B cell (primary cell): ENCODE measurements at regions not wholly inside any gene's neighbourhood (a gene's known extent, or its start where the extent isn't known, plus 50 kb on each side); places are given as distances from the start of the nearest gene placed in this dataset.

ENCODE experiments used
- ATAC-seq: fragments of 200-7000 bp; cut with Tn5 transposase; one replicate; pipeline ENCODE4 v1.10.0; 2021; ENCODE audit warnings: low read depth, mild to moderate bottlenecking, moderate number of reproducible peaks, moderate library complexity
- CTCF ChIA-PET: fragments of 350-600 bp; sonication (Branson Sonifier 250); formaldehyde crosslinking; loops from one replicate; lab custom pipeline; 2021; ENCODE audit warnings: antibody characterized with exemption, inconsistent platforms; lab: Charles Lee
- POLR2A ChIA-PET: fragments of 350-600 bp; sonication (Branson Sonifier 250); formaldehyde crosslinking; loops from one replicate; lab custom pipeline; 2021; ENCODE audit warnings: antibody characterized with exemption; lab: Charles Lee
- DNase-seq: peaks from one replicate; pipeline ENCODE4 v3.0.0; 2013
- H2AFZ ChIP-seq: 2 replicates; pipeline ENCODE4 v1.6.1; 2012; ENCODE audit warnings: mild to moderate bottlenecking, low read depth, low read length; ENCODE audit not compliant: insufficient read depth, poor library complexity, severe bottlenecking
- H3K27ac ChIP-seq, 2 donors: 1 replicate in 1 of 2; 2 replicates in 1 of 2; pipeline ENCODE4 v1.5.1; 2012 to 2013; ENCODE audit warnings: low read length in 2 of 2, mild to moderate bottlenecking in 2 of 2, moderate library complexity in 1 of 2
- H3K27me3 ChIP-seq, 4 experiments: fragments of 200-600 bp in 1 of 4; sonication (generic) in 1 of 4; replicated peaks in 1 of 4; 1 replicate in 2 of 4; 2 replicates in 2 of 4; pipeline versions ENCODE4 v1.6.1 to v1.7.0; 2013 to 2016; ENCODE audit warnings: low read length in 3 of 4, mild to moderate bottlenecking in 2 of 4, mixed read lengths in 1 of 4, moderate library complexity in 1 of 4; ENCODE audit not compliant: insufficient read depth in 4 of 4, control insufficient read depth in 3 of 4; ENCODE audit errors: control extremely low read depth in 1 of 4
- H3K36me3 ChIP-seq, 2 experiments: replicated peaks in 1 of 2; 1 replicate in 1 of 2; 2 replicates in 1 of 2; pipeline versions ENCODE4 v1.6.1 to v1.7.1; 2013; ENCODE audit warnings: low read length in 1 of 2; ENCODE audit not compliant: insufficient read depth in 2 of 2, control insufficient read depth in 1 of 2; ENCODE audit errors: control extremely low read depth in 1 of 2, extremely low read depth in 1 of 2
- H3K4me1 ChIP-seq, 2 donors: fragments of 200-600 bp in 1 of 2; sonication (generic) in 1 of 2; 1 replicate in 1 of 2; 2 replicates in 1 of 2; pipeline versions ENCODE4 v1.5.1 to v1.6.1; 2013 to 2017; ENCODE audit warnings: low read length in 2 of 2; ENCODE audit not compliant: control insufficient read depth in 2 of 2, insufficient read depth in 2 of 2
- H3K4me2 ChIP-seq: replicated peaks from 2 replicates; pipeline ENCODE3; 2012; ENCODE audit warnings: mild to moderate bottlenecking, low read depth, low read length; ENCODE audit not compliant: poor library complexity, severe bottlenecking
- H3K4me3 ChIP-seq, 5 experiments: fragments of 200-600 bp in 1 of 5; sonication (generic) in 1 of 5; 1 replicate in 3 of 5; 2 replicates in 2 of 5; pipeline versions ENCODE4 v1.5.1 to v1.7.0; 2011 to 2016; ENCODE audit warnings: low read length in 4 of 5, mild to moderate bottlenecking in 4 of 5, low read depth in 2 of 5, control low read depth in 1 of 5, moderate library complexity in 1 of 5; ENCODE audit not compliant: insufficient read depth in 1 of 5; ENCODE audit errors: control extremely low read depth in 1 of 5, extremely low read depth in 1 of 5
- H3K79me2 ChIP-seq: fragments of 200-600 bp; sonication (generic); one replicate; pipeline ENCODE4 v1.6.0; 2016; ENCODE audit warnings: low read length; ENCODE audit not compliant: control insufficient read depth, insufficient read depth
- H3K9ac ChIP-seq: fragments of 200-600 bp; sonication (generic); 2 replicates; pipeline ENCODE4 v1.6.1; 2017; ENCODE audit warnings: mild to moderate bottlenecking, low read length, moderate library complexity
- H3K9me3 ChIP-seq, 3 donors: one replicate each; pipeline versions ENCODE4 v1.6.1 to v1.7.1; 2013; ENCODE audit warnings: low read length in 2 of 3; ENCODE audit not compliant: control insufficient read depth in 2 of 3, insufficient read depth in 1 of 3; ENCODE audit errors: control extremely low read depth in 1 of 3
- H4K20me1 ChIP-seq: 2 replicates; pipeline ENCODE4 v1.6.0; 2012; ENCODE audit warnings: mild to moderate bottlenecking, low read length; ENCODE audit not compliant: insufficient read depth, control insufficient read depth, poor library complexity, severe bottlenecking
- H3K27ac Mint-ChIP-seq: one replicate; pipeline ENCODE4 v1.8.0; 2021; ENCODE audit warnings: mixed read lengths
- H3K27me3 Mint-ChIP-seq: one replicate; pipeline ENCODE4 v1.8.0; 2021; ENCODE audit warnings: mixed read lengths
- H3K4me1 Mint-ChIP-seq: one replicate; pipeline ENCODE4 v1.8.0; 2021; ENCODE audit warnings: mixed read lengths
- H3K4me3 Mint-ChIP-seq: one replicate; pipeline ENCODE4 v1.8.0; 2021; ENCODE audit warnings: mixed read lengths
- H3K9me3 Mint-ChIP-seq: one replicate; pipeline ENCODE4 v1.8.0; 2022; ENCODE audit warnings: mixed read lengths; ENCODE audit not compliant: insufficient read depth
- EZH2 ChIP-seq: IDR thresholded peaks from 2 replicates; pipeline ENCODE4 v1.6.1; 2012; ENCODE audit warnings: borderline replicate concordance, low read depth, mild to moderate bottlenecking, moderate library complexity, low read length; ENCODE audit not compliant: insufficient read depth, poor library complexity, severe bottlenecking
- WGBS: methylation state at CpG from one replicate; pipeline ENCODE4 v1.1.5; 2013; ENCODE audit warnings: missing lambda C conversion rate; ENCODE audit not compliant: insufficient coverage; 5-methylcytosine and 5-hydroxymethylcytosine counted together
- intact Hi-C: fragments of 100-400 bp; cut with micrococcal nuclease; formaldehyde crosslinking; loops from one replicate; pipeline ENCODE4 v1.10.0; 2022
- TF ChIP-seq, protein P1 (sequence below): fragments of 200-600 bp; IDR thresholded peaks from one replicate; pipeline ENCODE4 v1.8.0; 2022; ENCODE audit warnings: antibody characterized with exemption, mild to moderate bottlenecking

DNA sequence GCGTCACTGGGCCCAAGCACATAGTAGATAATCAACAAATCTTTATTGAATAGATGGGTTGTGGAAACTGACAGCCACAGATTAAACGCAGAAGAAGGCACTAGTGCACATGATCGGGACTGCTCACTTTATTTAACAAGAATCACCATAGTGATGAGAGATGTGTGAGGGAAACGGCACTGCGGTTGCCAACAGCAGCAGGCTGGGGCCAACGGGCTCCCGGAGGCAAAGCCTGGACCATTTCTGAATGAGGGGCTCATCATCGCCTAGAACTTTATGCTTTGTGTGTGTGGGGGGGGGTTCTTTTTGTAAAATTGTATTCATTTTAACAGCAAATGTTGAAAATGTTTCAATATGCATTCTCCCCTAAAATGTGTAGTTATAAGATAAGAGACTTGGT, 61.9 kb upstream of the RUFY1 start:
- Histone ChIP-seq H3K9ac (no peak overlapping the region), H3K4me3 (no peak overlapping the region), H4K20me1 (no peaks in the 10 kb centered on the region), H3K4me1 (no peaks in the 10 kb centered on the region), H3K27me3 (no peaks in the 10 kb centered on the region), H3K36me3 (no peaks in the 10 kb centered on the region), H2AFZ (no peak overlapping the region), H3K4me2 (no peak overlapping the region), H3K9me3 (no peaks in the 10 kb centered on the region), H3K27ac (no peak overlapping the region), H3K79me2 (no peaks in the 10 kb centered on the region)
- H3K4me1 Mint-ChIP-seq, result no peaks in the 10 kb centered on the region
- TF ChIP-seq, protein P1, sequence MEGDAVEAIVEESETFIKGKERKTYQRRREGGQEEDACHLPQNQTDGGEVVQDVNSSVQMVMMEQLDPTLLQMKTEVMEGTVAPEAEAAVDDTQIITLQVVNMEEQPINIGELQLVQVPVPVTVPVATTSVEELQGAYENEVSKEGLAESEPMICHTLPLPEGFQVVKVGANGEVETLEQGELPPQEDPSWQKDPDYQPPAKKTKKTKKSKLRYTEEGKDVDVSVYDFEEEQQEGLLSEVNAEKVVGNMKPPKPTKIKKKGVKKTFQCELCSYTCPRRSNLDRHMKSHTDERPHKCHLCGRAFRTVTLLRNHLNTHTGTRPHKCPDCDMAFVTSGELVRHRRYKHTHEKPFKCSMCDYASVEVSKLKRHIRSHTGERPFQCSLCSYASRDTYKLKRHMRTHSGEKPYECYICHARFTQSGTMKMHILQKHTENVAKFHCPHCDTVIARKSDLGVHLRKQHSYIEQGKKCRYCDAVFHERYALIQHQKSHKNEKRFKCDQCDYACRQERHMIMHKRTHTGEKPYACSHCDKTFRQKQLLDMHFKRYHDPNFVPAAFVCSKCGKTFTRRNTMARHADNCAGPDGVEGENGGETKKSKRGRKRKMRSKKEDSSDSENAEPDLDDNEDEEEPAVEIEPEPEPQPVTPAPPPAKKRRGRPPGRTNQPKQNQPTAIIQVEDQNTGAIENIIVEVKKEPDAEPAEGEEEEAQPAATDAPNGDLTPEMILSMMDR, result no peak
- TF ChIP-seq EZH2, result no peak
- intact Hi-C loops, result no loop called here
- H3K27me3 Mint-ChIP-seq, result peaks cover 12% of the 10 kb centered on the region
- 100% methylated on average over 2 of the region's 8 CpGs for WGBS
- POLR2A ChIA-PET, result no interaction called here
- H3K9me3 Mint-ChIP-seq, result no peaks in the 10 kb centered on the region
- ATAC-seq, result no peak
- no peak for DNase-seq
- no peak overlapping the region for H3K27ac Mint-ChIP-seq
- no peak overlapping the region for H3K4me3 Mint-ChIP-seq
- CTCF ChIA-PET, result no interaction called here

DNA sequence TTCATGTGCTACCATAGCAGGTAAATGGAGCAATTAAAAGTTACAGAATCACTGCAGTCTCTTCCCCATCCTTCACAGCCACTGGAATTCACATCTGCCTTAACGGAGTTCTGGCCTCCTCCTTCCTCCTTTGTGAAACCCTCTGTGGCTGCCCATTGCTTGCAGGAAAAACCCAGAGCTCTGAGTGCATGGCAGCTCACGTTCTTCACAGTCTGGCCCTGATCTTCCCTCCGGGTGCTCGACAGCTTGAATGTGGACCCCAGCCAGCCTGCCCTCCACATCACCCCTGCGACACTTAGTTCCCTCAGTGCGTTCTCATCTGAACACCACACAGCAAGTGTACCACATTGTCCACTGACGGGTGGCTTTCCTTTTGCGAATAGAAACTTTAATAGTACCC, 63.2 kb upstream of the RUFY1 start:
- Histone ChIP-seq H3K27ac (no peak overlapping the region), H4K20me1 (no peaks in the 10 kb centered on the region), H3K4me1 (no peaks in the 10 kb centered on the region), H3K9me3 (no peaks in the 10 kb centered on the region), H3K4me3 (no peak overlapping the region), H2AFZ (no peak overlapping the region), H3K4me2 (no peak overlapping the region), H3K9ac (no peak overlapping the region), H3K36me3 (no peaks in the 10 kb centered on the region), H3K79me2 (no peaks in the 10 kb centered on the region), H3K27me3 (no peaks in the 10 kb centered on the region)
- intact Hi-C loops, result no loop called here
- peaks cover 12% of the 10 kb centered on the region for H3K27me3 Mint-ChIP-seq
- ChIA-PET CTCF (no interaction called here), POLR2A (no interaction called here)
- DNase-seq, result no peak
- 93% methylated on average over 5 of the region's 8 CpGs for WGBS
- no peak for TF ChIP-seq EZH2
- TF ChIP-seq, protein P1, result no peak
- no peaks in the 10 kb centered on the region for H3K4me1 Mint-ChIP-seq
- no peak overlapping the region for H3K27ac Mint-ChIP-seq
- ATAC-seq, result no peak
- H3K9me3 Mint-ChIP-seq, result no peaks in the 10 kb centered on the region
- H3K4me3 Mint-ChIP-seq, result no peak overlapping the region
